Trophoblast cell (in vitro differentiated cells and primary cell): ENCODE measurements at regions not wholly inside any gene's neighbourhood (a gene's known extent, or its start where the extent isn't known, plus 50 kb on each side); places are given as distances from the start of the nearest gene placed in this dataset.
"Not testable (repeated sequence)": the region's sequence is repeated elsewhere in the genome, so short reads cannot be mapped to it uniquely, and the experiment has no call there.

Source experiments
- DNase-seq, 2 donors: peaks; one replicate each; pipeline ENCODE4 v3.0.0-alpha.2; 2016
- H2AFZ ChIP-seq: 2 replicates; pipeline ENCODE4 v1.6.1; 2013; ENCODE audit warnings: low read length, moderate library complexity, mild to moderate bottlenecking; ENCODE audit not compliant: insufficient read depth, poor library complexity
- H2AK5ac ChIP-seq: 2 replicates; pipeline ENCODE4 v1.6.1; 2013; ENCODE audit warnings: mild to moderate bottlenecking, low read length
- H2BK120ac ChIP-seq: 2 replicates; pipeline ENCODE4 v1.6.1; 2013; ENCODE audit warnings: low read length, mild to moderate bottlenecking, moderate library complexity; ENCODE audit not compliant: insufficient read depth, poor library complexity
- H2BK12ac ChIP-seq: 2 replicates; pipeline ENCODE4 v1.6.1; 2013; ENCODE audit warnings: mild to moderate bottlenecking, low read length, moderate library complexity
- H2BK5ac ChIP-seq: 2 replicates; pipeline ENCODE4 v1.6.1; 2013; ENCODE audit warnings: low read length, low read depth, moderate library complexity, mild to moderate bottlenecking; ENCODE audit not compliant: poor library complexity
- H3K14ac ChIP-seq: 2 replicates; pipeline ENCODE4 v1.6.1; 2013; ENCODE audit warnings: mild to moderate bottlenecking, low read length
- H3K18ac ChIP-seq: 2 replicates; pipeline ENCODE4 v1.6.1; 2013; ENCODE audit warnings: mild to moderate bottlenecking, low read length
- H3K23ac ChIP-seq: 2 replicates; pipeline ENCODE4 v1.6.1; 2013; ENCODE audit warnings: low read length
- H3K27ac ChIP-seq: 2 replicates; pipeline ENCODE4 v1.5.1; 2013; ENCODE audit warnings: low read depth, mild to moderate bottlenecking, inconsistent platforms, low read length, moderate library complexity
- H3K27me3 ChIP-seq: 2 replicates; pipeline ENCODE4 v1.6.1; 2013; ENCODE audit warnings: inconsistent platforms, mild to moderate bottlenecking, low read length, moderate library complexity; ENCODE audit not compliant: insufficient read depth
- H3K36me3 ChIP-seq, 2 experiments: 1 replicate in 1 of 2; 2 replicates in 1 of 2; pipeline ENCODE4 v1.6.1; 2013; ENCODE audit warnings: low read length in 2 of 2, mild to moderate bottlenecking in 2 of 2, moderate library complexity in 1 of 2; ENCODE audit not compliant: insufficient read depth in 2 of 2, control insufficient read depth in 1 of 2
- H3K4ac ChIP-seq: 2 replicates; pipeline ENCODE4 v1.6.1; 2013; ENCODE audit warnings: low read depth, mild to moderate bottlenecking, low read length, moderate library complexity
- H3K4me1 ChIP-seq, 2 experiments: 1 replicate in 1 of 2; 2 replicates in 1 of 2; pipeline ENCODE4 v1.6.1; 2013; ENCODE audit warnings: low read length in 2 of 2, mild to moderate bottlenecking in 2 of 2, moderate library complexity in 1 of 2; ENCODE audit not compliant: insufficient read depth in 2 of 2, control insufficient read depth in 1 of 2
- H3K4me2 ChIP-seq: 2 replicates; pipeline ENCODE4 v1.6.1; 2013; ENCODE audit warnings: inconsistent platforms, mild to moderate bottlenecking, low read length, moderate library complexity
- H3K4me3 ChIP-seq: 2 replicates; pipeline ENCODE4 v1.5.1; 2013; ENCODE audit warnings: mild to moderate bottlenecking, low read depth, low read length, inconsistent platforms
- H3K79me1 ChIP-seq: one replicate; pipeline ENCODE4 v1.6.1; 2013; ENCODE audit warnings: low read length
- H3K79me2 ChIP-seq: 2 replicates; pipeline ENCODE4 v1.6.1; 2013; ENCODE audit warnings: low read length, mild to moderate bottlenecking; ENCODE audit not compliant: control insufficient read depth, insufficient read depth, poor library complexity
- H3K9ac ChIP-seq: 2 replicates; pipeline ENCODE4 v1.6.1; 2013; ENCODE audit warnings: mild to moderate bottlenecking, low read length
- H3K9me3 ChIP-seq: 2 replicates; pipeline ENCODE4 v1.6.1; 2013; ENCODE audit warnings: low read depth, mild to moderate bottlenecking, control low read depth, inconsistent platforms, low read length; ENCODE audit not compliant: insufficient read depth
- H4K12ac ChIP-seq: 2 replicates; pipeline ENCODE4 v1.6.1; 2013; ENCODE audit warnings: low read depth, mild to moderate bottlenecking, low read length, moderate library complexity
- H4K8ac ChIP-seq: 2 replicates; pipeline ENCODE4 v1.6.1; 2013; ENCODE audit warnings: low read depth, mild to moderate bottlenecking, low read length, moderate library complexity
- H4K91ac ChIP-seq: one replicate; pipeline ENCODE4 v1.6.1; 2013; ENCODE audit warnings: low read depth, mild to moderate bottlenecking, low read length, moderate library complexity
- WGBS: extraction: QIAGEN DNeasy Blood & Tissue Kit; methylation state at CpG from one replicate; pipeline ENCODE4 v1.1.7; 2013; ENCODE audit warnings: missing lambda C conversion rate; ENCODE audit not compliant: insufficient read length, insufficient coverage; ENCODE audit errors: extremely low coverage; 5-methylcytosine and 5-hydroxymethylcytosine counted together

DNA sequence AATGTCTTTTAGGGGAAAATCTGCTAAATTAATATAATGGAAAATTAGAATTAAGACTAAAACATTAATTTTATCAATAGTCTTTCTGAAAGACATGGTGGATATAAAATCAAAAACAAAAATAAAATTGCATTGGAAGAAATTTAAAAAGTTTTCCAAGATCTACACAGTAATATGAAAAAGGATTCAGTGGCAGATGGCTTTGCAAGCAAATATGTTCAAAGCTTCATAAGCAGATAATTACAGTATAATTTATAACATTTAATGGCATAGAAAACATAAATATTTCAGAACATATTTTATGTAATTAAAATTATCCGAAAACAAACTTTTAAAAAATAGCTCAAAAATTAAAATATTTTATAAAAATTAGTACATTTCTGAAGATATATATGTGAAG, 512.4 kb upstream of the CYLC2 start:
- DNase-seq, result no peak
- no CpG with 5 or more reads among the region's 1 CpG for WGBS
- Histone ChIP-seq H2AK5ac (no peak overlapping the region), H3K36me3 (no peaks in the 10 kb centered on the region), H3K27me3 (peaks cover 2% of the 10 kb centered on the region), H2BK120ac (no peak overlapping the region), H4K91ac (no peak overlapping the region), H4K8ac (no peak overlapping the region), H3K4me2 (no peak overlapping the region), H3K4ac (no peak overlapping the region), H3K9me3 (no peaks in the 10 kb centered on the region), H2AFZ (no peak overlapping the region), H3K23ac (no peak overlapping the region), H2BK5ac (no peak overlapping the region), H3K27ac (no peak overlapping the region), H3K79me2 (no peaks in the 10 kb centered on the region), H3K4me1 (no peaks in the 10 kb centered on the region), H3K18ac (no peak overlapping the region), H2BK12ac (no peak overlapping the region), H3K4me3 (no peak overlapping the region), H3K9ac (no peak overlapping the region), H3K79me1 (no peaks in the 10 kb centered on the region), H4K12ac (no peak overlapping the region), H3K14ac (no peak overlapping the region)

DNA sequence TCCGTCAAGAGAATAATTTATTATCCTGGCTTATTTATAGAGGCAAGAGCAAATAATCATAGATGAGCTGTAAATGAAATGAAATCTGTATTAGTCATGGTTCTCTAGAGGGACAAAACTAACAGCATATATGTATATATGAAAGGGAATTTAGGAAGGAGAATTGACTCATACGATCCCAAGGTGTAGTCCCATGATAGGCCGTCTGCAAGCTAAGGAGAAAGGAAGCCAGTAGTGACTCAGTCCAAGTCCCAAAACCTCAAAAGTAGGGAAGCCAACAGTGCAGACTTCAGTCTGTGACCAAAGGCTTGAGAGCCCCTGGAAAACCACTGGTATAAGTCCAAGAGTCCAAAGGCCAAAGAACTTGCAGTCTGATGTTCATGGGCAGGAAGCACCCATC, 515.9 kb upstream of the CYLC2 start:
- Histone ChIP-seq H2BK12ac (no peak overlapping the region), H2AK5ac (no peak overlapping the region), H4K91ac (no peak overlapping the region), H3K27me3 (no peaks in the 10 kb centered on the region), H3K36me3 (no peaks in the 10 kb centered on the region), H2BK5ac (no peak overlapping the region), H3K18ac (no peak overlapping the region), H2AFZ (no peak overlapping the region), H3K79me1 (no peaks in the 10 kb centered on the region), H3K23ac (no peak overlapping the region), H3K4me1 (no peaks in the 10 kb centered on the region), H4K8ac (no peak overlapping the region), H3K4me2 (no peak overlapping the region), H3K14ac (no peak overlapping the region), H3K27ac (no peak overlapping the region), H3K4me3 (no peak overlapping the region), H3K79me2 (no peaks in the 10 kb centered on the region), H2BK120ac (no peak overlapping the region), H3K9me3 (no peaks in the 10 kb centered on the region), H3K9ac (no peak overlapping the region), H4K12ac (no peak overlapping the region), H3K4ac (no peak overlapping the region)
- WGBS, result no CpG with 5 or more reads among the region's 3 CpGs
- DNase-seq, result no peak

DNA sequence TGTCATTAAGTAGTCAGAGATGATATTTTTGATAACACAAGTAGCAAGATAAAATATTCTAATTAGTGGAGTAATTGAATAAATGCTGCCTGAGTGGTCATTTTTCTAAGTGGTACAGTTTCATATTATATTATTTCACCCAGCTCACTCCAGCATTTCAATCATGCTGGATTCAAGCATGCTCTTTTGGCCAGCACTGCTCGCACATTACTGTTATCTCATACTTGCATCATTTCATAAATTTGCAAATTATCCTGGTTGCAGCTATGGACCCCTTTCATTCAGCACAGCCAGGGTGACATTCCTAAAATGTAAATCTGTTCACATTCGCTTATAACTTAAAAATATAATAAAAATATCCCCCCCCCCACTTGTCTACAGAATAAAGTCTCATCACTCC, 520.8 kb upstream of the CYLC2 start:
- Histone ChIP-seq H3K23ac (no peak overlapping the region), H3K27ac (no peak overlapping the region), H2AFZ (no peak overlapping the region), H2BK120ac (no peak overlapping the region), H3K9me3 (no peaks in the 10 kb centered on the region), H3K4ac (no peak overlapping the region), H3K4me2 (no peak overlapping the region), H3K14ac (no peak overlapping the region), H2BK12ac (no peak overlapping the region), H3K4me3 (no peak overlapping the region), H2AK5ac (no peak overlapping the region), H3K79me1 (no peaks in the 10 kb centered on the region), H2BK5ac (no peak overlapping the region), H4K91ac (no peak overlapping the region), H3K18ac (no peak overlapping the region), H3K9ac (no peak overlapping the region), H3K27me3 (no peaks in the 10 kb centered on the region), H3K79me2 (no peaks in the 10 kb centered on the region), H4K12ac (no peak overlapping the region), H4K8ac (no peak overlapping the region), H3K36me3 (no peaks in the 10 kb centered on the region), H3K4me1 (no peaks in the 10 kb centered on the region)
- WGBS, result no CpG with 5 or more reads among the region's 2 CpGs
- no peak for DNase-seq

DNA sequence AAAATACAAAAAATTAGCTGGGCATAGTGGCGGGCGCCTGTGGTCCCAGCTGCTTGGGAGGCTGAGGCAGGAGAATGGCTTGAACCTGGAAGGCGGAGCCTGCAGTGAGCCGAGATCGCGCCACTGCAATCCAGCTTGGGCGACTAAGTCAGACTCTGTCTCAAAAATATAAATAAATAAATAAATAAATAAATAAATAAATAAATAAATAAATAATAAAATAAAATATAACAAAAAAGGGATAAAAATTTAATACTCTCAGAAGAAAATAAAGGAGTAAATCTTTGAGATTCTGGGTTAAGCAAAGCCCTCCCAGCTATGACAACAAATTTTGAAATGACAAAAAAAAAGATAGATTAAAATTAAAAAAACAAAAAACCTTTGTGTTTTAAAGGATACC, 525.7 kb upstream of the CYLC2 start:
- H3K9me3 ChIP-seq, H4K91ac ChIP-seq, H3K9ac ChIP-seq, H3K79me2 ChIP-seq, H3K4me3 ChIP-seq, DNase-seq, H2AK5ac ChIP-seq, H3K4me2 ChIP-seq, H2AFZ ChIP-seq, H4K8ac ChIP-seq, H3K27me3 ChIP-seq, H2BK120ac ChIP-seq, H2BK5ac ChIP-seq, H2BK12ac ChIP-seq, H3K4me1 ChIP-seq, H3K14ac ChIP-seq, H4K12ac ChIP-seq, H3K18ac ChIP-seq, H3K36me3 ChIP-seq, H3K27ac ChIP-seq, H3K4ac ChIP-seq, H3K79me1 ChIP-seq, H3K23ac ChIP-seq: not testable (repeated sequence)
- WGBS, result no CpG with 5 or more reads among the region's 7 CpGs
